ENCODE measurements at regions not wholly inside any gene's neighbourhood (a gene's known extent, or its start where the extent isn't known, plus 50 kb on each side); places are given as distances from the start of the nearest gene placed in this dataset.
A peak's percentile ranks its signal among the peaks of the same experiment; 100 is the strongest.
"Not testable (repeated sequence)": the region's sequence is repeated elsewhere in the genome, so short reads cannot be mapped to it uniquely, and the experiment has no call there.

GRCh38 chr16:9141813-9142212, 50.4 kb downstream of the HAPSTR1 start:
- DNase-seq (no peak), ATAC-seq (no peak)

DNA sequence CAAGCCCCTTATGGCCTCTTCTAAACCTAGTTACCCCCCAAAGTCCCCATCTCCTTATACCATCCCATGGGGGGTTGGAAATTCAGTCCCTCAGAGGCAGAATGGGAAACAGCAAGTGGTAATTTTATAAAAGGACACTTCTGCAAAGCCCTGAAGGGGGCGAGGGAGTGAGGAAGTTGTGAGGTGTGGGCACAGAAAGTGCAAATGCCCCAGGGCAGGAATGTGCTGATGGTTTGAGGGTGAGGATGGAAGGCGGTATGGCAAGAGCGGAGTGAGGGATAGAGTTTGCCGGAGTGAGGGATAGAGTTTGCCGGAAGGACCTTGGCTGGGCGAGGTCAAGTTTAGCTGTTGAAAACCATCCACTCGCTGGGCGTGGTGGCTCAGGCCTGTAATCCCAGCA, 52.7 kb downstream of the HAPSTR1 start:
- ATAC-seq = no peak

DNA sequence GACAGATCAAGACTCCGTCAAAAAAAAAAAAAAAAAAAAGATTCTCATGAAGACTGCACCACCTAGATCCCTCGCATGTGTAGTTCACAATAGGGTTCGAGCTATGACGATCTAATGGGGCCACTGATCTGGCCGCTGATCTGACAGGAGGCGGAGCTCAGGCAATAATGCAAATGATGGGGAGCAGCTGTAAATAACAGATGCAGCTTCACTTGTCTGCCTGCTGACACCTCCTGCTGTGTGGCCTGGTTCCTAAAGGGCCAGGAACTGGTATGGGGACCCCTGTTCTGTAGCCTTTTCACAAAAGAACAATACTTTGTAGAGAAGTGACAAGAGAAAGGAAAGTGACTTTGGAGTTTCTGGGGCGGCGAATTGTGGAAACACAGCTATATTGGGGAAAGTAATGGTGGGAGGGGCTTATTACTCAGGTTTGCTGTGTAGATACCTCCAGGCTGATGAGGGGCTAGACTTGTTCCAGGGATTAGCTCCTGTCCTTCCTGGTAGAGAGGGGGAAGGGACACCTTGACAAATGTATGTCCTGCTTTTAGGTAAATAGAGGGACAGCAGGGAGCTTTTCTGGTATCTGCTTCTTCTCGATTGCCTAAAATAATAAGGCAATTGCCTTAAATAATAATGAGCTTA, 57.1 kb downstream of the HAPSTR1 start:
- DNase-seq = no peak
- ATAC-seq = no peak

More for the DNA sequence above, 52.7 kb downstream of the HAPSTR1 start:
- no peak for DNase-seq

DNA sequence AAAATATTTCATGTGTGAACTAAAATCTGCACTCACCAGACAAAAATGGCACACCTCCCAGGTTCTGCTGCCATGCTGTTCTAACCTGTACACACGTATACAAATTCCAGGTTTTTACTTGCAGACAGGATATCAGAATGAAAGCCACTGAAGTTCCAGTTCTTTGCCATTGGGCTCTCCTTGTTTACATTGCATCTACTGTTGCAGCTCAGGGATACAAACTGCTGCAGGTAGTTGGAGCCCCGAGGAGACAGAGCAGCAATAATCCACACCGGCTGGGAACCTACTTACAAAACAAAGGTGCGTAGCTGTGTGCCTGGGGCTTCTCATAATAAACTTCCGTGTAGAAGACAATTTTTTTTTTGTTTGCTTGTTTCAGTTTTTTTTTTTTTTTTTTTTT, 59.6 kb downstream of the HAPSTR1 start:
- DNase-seq (no peak), ATAC-seq (no peak)

- no peak for DNase-seq
- no peak for ATAC-seq
Observed at GRCh38 chr16:9151597-9151996, 60.2 kb downstream of the HAPSTR1 start.

DNA sequence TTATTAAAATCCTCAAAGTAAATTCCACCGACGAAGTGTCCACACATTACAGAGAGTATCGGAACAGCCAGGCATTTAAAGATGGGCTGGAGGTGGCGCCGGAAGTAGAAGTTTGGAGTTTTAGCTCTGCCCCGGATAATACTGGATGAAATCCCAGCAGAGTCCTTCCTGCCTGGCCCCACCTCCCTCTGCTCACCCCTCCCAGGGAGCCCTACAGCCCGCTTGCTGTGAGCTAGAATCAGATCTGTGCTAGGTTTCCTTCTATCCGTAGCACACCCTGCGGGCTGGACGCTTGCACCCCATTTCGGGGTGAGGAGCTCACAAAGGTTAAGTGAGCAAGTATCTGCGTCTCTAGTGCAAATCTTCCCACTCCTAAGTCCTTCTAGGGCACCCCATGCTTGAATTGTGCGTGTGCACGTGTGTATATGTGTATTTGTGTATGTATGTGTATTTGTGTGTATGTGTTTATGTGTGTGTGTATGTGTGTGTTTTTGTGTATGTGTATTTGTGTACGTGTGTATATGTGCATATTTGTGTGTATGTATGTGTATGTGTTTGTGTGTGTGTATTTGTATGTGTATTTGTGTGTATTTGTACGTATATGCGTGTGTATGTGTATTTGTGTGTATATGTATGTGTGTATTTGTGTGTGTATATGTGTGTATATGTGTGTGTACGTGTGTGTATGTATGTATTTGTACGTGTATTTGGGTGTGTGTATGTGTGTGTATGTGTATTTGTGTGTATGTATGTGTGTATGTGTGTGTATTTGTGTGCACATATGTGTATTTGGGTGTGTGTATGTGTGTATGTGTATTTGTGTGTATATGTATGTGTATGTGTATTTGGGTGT, 61.4 kb downstream of the HAPSTR1 start:
- ATAC-seq (no peak), DNase-seq (no peak)

- ATAC-seq (no peak), DNase-seq (no peak)
Observed at GRCh38 chr16:9153502-9153864, 62.0 kb downstream of the HAPSTR1 start.

DNA sequence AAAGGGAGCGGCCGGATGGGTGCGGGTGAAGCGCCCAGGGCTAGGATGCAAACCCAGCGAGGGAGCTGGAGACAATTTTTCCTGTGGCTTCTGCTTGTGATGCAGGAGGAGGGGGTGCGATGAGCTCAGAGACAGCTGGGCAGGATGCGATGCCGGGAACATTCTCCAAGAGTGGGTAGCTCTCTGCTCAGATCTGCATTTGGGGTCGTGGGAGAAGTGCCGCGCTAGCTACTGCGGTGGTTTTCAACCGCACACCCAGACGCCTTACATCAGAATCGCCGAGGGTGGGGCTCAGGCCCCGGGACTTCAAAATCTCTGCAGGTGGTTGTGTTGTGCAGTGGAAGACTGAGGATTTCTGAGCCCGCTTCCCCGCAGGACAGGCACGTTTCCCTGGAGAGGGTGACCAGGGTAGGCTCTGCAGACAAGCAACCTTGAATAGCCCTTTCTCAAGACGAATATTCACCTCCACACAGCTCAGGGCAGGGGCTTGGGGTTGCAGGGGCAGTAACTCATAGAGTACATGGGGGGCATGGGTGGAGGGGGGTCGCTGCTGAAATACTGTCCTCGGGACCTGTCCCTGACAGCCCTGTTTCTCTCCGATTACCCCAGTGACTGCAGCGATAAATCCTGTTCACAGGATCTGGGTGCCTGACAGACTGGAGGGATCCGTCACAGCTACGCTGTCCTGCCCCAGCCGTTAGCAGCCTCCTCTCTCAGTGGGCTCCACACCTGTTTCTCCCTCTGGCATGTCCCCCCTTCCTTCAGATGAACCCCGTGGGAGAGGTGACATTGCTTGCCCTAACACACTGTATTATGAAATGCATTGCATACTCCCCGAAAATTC, 63.3 kb downstream of the HAPSTR1 start:
- DNase-seq = no peak
- ATAC-seq = no peak

- DNase-seq (no peak), ATAC-seq (no peak)
Observed at GRCh38 chr16:9155871-9156270, 64.4 kb downstream of the HAPSTR1 start.

DNA sequence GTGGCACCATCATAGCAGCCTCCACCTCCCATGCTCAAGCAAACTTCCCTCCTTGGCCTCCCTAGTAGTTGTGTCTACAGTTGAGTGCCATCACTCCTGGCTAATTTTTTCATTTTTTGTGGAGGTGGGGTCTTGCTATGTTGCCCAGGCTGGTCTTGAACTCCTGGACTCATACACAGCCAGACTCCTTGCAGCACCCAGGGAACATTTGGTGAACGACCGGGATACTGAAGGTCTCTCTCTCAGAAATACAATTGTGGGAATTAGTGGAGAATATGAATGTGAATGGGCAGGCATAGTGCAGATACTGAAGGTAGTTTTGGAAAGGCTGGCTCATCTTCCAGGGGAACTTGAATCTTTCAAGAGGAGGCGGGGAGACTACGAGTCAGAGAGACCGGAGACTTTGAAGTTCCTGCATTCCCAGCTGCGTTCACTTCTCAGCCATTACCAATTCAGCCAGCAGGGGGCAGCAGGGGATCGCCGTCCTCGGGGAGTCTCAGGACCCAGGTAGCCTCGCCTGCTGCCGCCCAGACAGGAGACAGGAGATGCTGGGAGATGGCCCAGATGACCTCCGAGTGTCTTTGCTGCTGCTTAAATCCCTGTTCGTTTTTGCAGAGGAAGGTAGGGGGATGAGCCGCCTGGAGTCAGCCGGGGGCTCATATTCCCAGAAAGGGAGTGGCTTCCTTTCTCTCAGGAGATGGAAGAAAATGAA, 68.6 kb downstream of the HAPSTR1 start:
- DNase-seq (peak; percentile 57), ATAC-seq (peak; percentile 46)

DNA sequence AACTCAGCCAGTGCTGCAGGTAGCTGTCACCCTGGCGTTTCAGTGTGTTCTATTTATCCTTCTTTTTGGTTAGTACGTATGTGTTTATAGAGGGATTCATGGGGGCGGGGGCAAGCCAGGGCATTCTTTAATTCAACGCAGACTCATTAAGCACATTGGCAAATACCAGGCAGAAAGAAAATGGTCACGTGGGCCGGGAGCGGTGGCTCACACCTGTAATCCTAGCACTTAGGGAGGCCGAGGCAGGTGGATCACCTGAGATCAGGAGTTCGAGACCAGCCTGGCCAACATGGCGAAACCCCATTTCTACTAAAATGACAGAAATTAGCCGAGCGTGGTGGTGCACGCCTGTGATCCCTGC, 69.1 kb downstream of the HAPSTR1 start:
- ATAC-seq = no peak
- no peak for DNase-seq

DNA sequence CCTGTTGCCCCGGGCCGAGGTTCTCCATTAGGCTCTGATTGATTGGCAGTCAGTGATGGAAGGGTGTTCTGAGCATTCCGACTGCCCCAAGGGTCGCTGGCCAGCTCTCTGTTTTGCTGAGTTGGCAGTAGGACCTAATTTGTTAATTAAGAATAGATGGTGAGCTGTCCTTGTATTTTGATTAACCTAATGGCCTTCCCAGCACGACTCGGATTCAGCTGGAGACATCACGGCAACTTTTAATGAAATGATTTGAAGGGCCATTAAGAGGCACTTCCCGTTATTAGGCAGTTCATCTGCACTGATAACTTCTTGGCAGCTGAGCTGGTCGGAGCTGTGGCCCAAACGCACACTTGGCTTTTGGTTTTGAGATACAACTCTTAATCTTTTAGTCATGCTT, 74.2 kb downstream of the HAPSTR1 start:
- no peak for ATAC-seq
- no peak for DNase-seq

- not testable (repeated sequence) for ATAC-seq, DNase-seq
Observed at GRCh38 chr16:9166326-9166993, 75.0 kb downstream of the HAPSTR1 start.

DNA sequence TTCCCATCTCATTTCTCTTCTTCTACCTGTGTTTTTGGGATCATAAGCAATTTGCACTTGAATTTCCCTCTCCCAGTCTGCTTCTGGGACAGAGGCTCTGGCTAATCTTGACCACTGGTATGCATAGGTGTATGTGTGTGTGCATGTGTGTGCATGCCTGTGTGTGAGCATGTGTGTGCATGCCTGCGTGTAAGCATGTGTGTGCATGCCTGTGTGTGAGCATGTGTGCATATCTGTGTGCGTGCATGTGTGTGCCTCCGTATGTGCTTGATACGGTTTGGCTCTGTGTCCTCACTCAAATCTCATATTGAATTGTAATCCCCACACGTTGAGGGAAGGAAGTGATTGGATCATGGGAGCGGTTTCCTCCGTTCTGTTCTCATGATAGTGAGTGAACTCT, 77.7 kb downstream of the HAPSTR1 start:
- DNase-seq (no peak), ATAC-seq (no peak)

DNA sequence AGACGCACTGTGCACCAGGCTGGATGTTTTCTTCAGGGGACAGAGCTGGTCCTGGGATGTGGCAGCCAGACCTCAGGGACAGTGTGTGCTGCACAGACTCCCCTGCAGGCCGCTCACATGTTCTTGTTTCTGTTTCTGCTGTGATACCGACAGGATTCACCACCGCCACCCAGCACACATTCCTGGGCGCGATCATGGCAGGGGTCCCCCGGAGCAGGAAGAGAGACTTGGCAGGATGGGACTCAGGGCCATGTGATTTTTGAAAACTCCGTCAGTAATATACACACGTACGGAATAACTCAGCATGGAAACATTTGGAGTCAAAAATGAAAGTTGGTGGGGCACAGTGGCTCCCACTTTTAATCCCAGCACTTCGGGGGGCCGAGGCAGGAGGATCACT, 79.0 kb downstream of the HAPSTR1 start:
- ATAC-seq (no peak), DNase-seq (no peak)

DNA sequence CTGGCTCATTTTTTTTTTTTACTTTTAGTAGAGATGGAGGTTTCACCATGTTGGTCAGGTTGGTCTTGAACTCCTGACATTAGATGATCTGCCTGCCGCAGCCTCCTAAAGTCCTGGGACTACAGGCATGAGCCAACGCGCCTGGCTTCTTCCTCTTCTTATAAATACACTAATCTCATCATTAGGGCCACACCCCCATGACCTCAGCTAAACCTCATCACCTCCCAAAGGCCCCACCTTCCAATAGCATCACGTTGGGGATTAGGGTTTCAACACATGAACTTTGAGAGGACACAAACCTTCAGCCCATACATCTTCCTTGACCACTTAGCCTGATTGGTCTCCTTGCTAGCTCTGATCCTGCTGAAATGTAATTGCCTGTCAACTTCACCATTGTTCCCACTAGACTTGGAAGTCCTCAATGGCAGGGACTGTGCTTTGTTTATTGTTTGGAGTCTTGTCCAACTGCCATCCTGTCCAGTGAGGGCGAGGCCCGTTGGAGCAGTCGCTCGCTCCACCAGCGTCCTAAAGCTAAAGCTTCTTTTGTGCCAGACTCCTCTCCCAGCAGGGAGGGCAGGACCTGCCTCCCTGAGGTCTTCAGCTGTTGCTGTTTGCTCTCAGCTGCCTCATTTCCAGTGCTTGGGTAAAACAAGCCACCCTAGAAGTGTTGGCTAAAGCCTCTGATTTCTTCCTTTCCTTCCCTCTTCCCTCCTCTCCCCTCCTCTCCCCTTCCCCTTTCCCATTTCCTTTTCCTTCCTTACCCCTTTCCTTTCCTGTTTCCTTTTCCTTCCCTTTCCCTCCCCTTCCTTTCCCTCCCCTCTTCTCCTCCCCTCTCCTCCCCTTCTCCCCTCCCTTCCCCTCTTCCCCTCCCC, 85.3 kb downstream of the HAPSTR1 start:
- DNase-seq = no peak
- no peak for ATAC-seq

- DNase-seq (no peak), ATAC-seq (no peak)
Observed at GRCh38 chr16:9177861-9178260, 86.4 kb downstream of the HAPSTR1 start.

DNA sequence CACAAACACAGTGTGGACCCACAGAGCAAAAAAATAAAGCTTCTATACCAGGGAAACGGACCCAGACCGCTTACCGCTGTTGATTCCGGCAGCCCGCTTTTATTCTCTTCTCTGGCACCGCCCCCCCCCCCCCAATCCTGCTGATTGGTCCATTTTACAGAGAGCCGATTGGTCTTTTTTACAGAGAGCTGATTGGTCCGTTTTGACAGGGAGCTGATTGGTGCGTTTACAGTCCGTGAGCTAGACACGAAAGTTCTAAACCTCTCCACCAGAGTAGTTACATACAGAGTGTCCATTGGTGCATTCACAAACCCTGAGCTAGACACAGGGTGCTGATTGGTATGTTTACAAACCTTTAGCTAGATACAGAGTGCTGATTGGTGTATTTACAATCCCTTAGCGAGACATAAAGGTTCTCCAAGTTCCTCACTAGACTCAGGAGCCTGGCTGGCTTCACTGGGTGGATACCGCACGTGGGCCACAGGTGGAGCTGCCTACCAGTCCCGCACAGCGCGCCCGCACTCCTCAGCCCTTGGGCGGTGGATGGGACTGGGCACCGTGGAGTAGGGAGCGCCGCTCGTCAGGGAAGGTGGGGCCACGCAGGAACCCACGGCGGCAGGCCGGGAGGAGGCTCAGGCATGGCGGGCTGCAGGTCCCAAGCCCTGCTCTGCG, 92.4 kb downstream of the HAPSTR1 start:
- ATAC-seq = no peak

GRCh38 chr16:9184354-9184690, 92.9 kb downstream of the HAPSTR1 start:
- no peak for DNase-seq
- ATAC-seq = no peak

More for the DNA sequence above, 92.4 kb downstream of the HAPSTR1 start:
- DNase-seq = no peak

GRCh38 chr16:9185381-9185780, 93.9 kb downstream of the HAPSTR1 start:
- ATAC-seq = no peak

More at GRCh38 chr16:9185381-9185780, 93.9 kb downstream of the HAPSTR1 start:
- DNase-seq = no peak

Data from stimulated activated naive CD8-positive, alpha-beta T cell treated with anti-CD3 and anti-CD28 coated beads, Interleukin-15, Interleukin-2, amounts not matched to agents 100 U/mL and 50 U/mL, for 24 hours (primary cell).